NT2/D1 (cell line): ENCODE measurements at regions not wholly inside any gene's neighbourhood (a gene's known extent, or its start where the extent isn't known, plus 50 kb on each side); places are given as distances from the start of the nearest gene placed in this dataset.

Experiments used
- DNase-seq: peaks from one replicate; pipeline ENCODE4 v3.0.0-alpha.2; 2011; ENCODE audit warnings: low read depth, low spot score
- H3K27me3 ChIP-seq: 2 replicates; pipeline ENCODE4 v1.6.0; 2011; ENCODE audit warnings: mild to moderate bottlenecking; ENCODE audit not compliant: insufficient read length, insufficient read depth
- H3K36me3 ChIP-seq: 2 replicates; pipeline ENCODE4 v1.6.1; 2011; ENCODE audit warnings: mild to moderate bottlenecking, low read length, mixed read lengths; ENCODE audit not compliant: insufficient read depth, insufficient read length
- H3K4me1 ChIP-seq: 2 replicates; pipeline ENCODE4 v1.5.1; 2011; ENCODE audit not compliant: insufficient read depth, insufficient read length
- H3K4me3 ChIP-seq: 2 replicates; pipeline ENCODE4 v1.5.1; 2011; ENCODE audit warnings: low read depth; ENCODE audit not compliant: insufficient read length
- H3K9ac ChIP-seq: 2 replicates; pipeline ENCODE4 v1.6.0; 2011; ENCODE audit warnings: low read depth; ENCODE audit not compliant: insufficient read length
- H3K9me3 ChIP-seq: 2 replicates; pipeline ENCODE4 v1.5.1; 2011; ENCODE audit warnings: mild to moderate bottlenecking, low read length; ENCODE audit not compliant: insufficient read depth
- SUZ12 ChIP-seq: IDR thresholded peaks from 2 replicates; pipeline ENCODE4 v1.6.1; 2011; ENCODE audit not compliant: insufficient read length, insufficient read depth; ENCODE audit errors: extremely low read depth
- YY1 ChIP-seq: IDR thresholded peaks from 2 replicates; pipeline ENCODE4 v1.6.1; 2011; ENCODE audit not compliant: insufficient read length, insufficient read depth
- ZNF274 ChIP-seq: IDR thresholded peaks from 2 replicates; pipeline ENCODE4 v1.6.1; 2011; ENCODE audit warnings: mild to moderate bottlenecking, low read depth, low read length

DNA sequence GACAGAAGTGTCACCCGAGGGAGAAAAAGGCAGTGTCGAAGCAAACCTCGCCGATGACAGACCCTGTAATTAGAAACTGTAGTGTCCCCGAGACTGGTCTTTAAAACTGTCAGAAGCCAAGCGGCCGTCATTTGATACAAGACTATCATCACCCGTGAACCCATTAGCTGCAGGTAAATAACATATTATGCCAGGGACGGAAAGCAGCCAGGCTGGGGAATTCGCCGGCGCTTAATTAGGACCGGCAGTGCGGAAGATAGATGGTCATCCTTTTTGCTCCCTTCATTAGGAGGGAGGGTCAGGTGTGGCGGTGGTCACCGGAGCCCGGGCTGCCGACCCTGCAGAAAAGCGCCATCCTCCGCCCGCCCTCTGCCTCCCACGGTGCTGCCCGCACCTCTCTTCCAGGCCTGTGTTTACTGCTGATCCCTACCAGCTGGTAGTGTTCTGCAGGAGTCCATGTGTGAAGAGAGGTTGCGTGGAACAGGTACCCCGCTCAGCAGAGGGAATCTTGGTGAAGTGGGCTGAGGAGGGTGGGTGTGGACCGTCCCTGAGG lies 109.4 kb upstream of the GSE1 start:
- Histone ChIP-seq H3K9me3 (no peaks in the 10 kb centered on the region), H3K4me3 (no peak overlapping the region), H3K27me3 (no peaks in the 10 kb centered on the region), H3K4me1 (peaks cover 6% of the 10 kb centered on the region), H3K9ac (no peak overlapping the region), H3K36me3 (no peaks in the 10 kb centered on the region)
- TF ChIP-seq SUZ12 (no peak), YY1 (no peak), ZNF274 (no peak)
- DNase-seq, result no peak

DNA sequence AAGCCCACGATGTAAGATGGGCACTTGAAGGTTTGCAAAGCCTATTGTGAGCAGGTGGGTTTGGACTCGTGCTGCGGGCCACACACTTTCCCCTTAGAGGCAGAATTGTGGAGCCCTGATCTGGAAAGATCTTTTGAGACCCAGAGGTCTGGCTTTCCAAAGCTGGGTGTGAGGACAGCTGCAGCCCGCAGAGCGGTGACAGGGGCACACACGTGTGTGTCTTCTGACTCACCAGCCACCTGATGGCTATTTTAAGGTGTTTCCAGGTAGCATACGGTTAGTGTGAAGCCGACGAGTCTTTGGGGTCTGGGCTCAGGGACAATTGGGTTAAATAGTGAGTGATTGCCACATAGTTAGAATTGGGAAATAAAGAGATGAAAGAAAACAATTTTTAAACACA lies 108.9 kb upstream of the GSE1 start:
- no peaks in the 10 kb centered on the region for H3K36me3 ChIP-seq
- H3K9me3 ChIP-seq, result no peaks in the 10 kb centered on the region
- H3K4me1 ChIP-seq, result peaks cover 8% of the 10 kb centered on the region
- TF ChIP-seq YY1 (no peak), ZNF274 (no peak), SUZ12 (no peak)
- no peaks in the 10 kb centered on the region for H3K27me3 ChIP-seq
- H3K9ac ChIP-seq, result no peak overlapping the region
- H3K4me3 ChIP-seq, result no peak overlapping the region
- no peak for DNase-seq

DNA sequence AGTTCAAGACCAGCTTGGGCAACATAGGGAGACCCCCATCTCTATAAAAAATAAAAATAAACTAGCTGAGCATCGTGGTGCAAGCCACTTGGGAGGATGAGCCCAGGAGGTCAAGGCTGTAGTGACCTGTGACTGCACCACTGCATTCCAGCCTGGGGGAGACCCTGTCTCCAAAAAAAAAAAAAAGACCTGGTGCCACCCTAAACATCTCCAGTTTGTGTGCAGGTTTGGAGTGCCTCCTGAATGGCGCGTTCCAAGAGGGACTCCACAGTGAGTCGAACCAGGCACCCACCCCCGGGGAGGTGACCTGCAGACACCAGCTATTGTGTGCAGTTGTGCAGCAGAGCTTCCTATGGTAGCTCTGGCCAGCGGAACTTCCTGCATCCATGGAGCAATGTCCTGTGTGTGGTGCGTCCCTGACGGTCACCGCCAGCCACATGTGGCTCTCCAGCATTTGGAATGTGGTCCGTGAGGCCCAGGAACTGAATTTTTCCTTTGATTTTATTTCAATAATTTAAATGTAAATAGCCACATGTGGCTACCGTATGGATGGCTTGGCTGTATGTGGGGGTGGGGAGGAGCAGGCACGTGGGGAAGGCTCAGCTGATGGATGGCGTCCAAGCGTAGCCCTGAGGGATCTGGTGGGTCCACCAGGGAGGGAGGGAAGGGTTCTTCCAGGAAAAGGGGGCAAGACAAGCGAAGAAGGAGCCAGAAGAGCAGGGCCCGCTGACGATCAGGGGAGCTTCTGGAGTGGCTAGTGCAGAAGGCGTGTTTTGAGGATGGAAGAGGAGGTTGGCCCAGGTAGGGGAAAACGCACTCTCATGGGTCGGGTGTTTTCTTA lies 107.1 kb upstream of the GSE1 start:
- TF ChIP-seq ZNF274 (no peak), YY1 (no peak), SUZ12 (no peak)
- H3K4me1 ChIP-seq, result peaks cover 14% of the 10 kb centered on the region
- no peaks in the 10 kb centered on the region for H3K27me3 ChIP-seq
- no peak for DNase-seq
- H3K36me3 ChIP-seq, result no peaks in the 10 kb centered on the region
- no peak overlapping the region for H3K9ac ChIP-seq
- H3K4me3 ChIP-seq, result no peak overlapping the region
- H3K9me3 ChIP-seq, result no peaks in the 10 kb centered on the region

DNA sequence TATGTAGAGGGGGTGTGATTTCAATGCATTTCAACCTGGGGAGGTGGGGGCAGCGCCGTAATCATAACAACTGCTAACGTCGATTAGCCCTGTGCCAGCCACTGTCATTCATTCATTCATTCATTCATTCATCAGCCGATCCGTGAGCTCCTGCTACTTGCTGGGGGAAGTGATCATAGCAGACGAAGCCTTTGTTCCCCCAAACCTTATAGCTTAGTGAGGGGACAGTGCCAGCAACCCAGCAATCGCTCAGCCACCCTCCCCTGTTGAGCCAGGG lies 106.5 kb upstream of the GSE1 start:
- H3K4me1 ChIP-seq, result peaks cover 15% of the 10 kb centered on the region
- H3K27me3 ChIP-seq, result no peaks in the 10 kb centered on the region
- no peaks in the 10 kb centered on the region for H3K9me3 ChIP-seq
- H3K36me3 ChIP-seq, result no peaks in the 10 kb centered on the region
- no peak overlapping the region for H3K9ac ChIP-seq
- no peak overlapping the region for H3K4me3 ChIP-seq
- no peak for TF ChIP-seq ZNF274
- no peak for TF ChIP-seq YY1
- TF ChIP-seq SUZ12, result no peak
- no peak for DNase-seq

DNA sequence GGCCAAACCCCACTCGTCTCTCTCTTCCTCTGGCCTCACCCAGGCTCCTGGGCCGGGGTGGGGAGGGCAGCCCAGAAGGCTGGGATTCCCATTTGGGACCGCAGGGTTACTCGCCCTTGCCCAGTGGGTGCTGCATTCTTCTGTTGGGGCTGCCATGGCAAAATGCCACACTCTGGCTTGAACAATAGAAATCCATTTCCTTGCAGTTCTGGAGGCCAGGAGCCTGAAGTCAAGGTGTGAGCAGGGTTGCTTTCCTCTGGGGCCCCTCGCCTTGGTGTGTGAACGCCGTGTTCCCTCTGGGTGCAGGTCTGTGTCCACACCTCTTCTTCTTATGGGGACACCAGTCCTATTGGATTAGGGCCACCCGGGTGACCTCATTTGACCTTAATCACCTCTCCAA lies 105.8 kb upstream of the GSE1 start:
- no peak overlapping the region for H3K9ac ChIP-seq
- no peaks in the 10 kb centered on the region for H3K36me3 ChIP-seq
- TF ChIP-seq ZNF274, result no peak
- no peak for TF ChIP-seq YY1
- no peak for TF ChIP-seq SUZ12
- DNase-seq, result no peak
- no peaks in the 10 kb centered on the region for H3K27me3 ChIP-seq
- H3K4me3 ChIP-seq, result no peak overlapping the region
- no peaks in the 10 kb centered on the region for H3K9me3 ChIP-seq
- H3K4me1 ChIP-seq, result peaks cover 21% of the 10 kb centered on the region

DNA sequence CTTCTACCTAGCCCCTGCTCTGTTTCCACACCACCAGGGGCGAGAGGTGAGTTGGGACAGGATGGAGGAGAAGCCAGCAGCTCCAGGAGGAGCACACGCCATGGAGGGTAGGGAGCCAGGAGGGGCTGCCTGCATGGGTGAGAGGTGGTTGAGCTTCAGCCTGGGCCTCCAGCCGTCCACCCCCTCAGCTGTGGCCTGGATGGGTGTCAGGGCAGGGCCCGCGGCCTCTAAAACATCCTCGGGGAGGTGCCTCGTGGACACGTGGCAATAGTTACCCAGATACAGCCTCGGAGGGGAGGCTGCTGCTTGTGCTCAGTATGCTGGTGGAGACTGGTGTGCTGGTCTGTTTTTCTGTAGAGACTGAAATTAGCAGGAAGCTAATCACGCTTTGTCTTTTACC lies 104.7 kb upstream of the GSE1 start:
- Histone ChIP-seq H3K9me3 (no peaks in the 10 kb centered on the region), H3K4me3 (no peak overlapping the region), H3K9ac (no peak overlapping the region), H3K27me3 (no peaks in the 10 kb centered on the region), H3K36me3 (no peaks in the 10 kb centered on the region), H3K4me1 (peaks cover 28% of the 10 kb centered on the region)
- TF ChIP-seq YY1, result no peak
- no peak for TF ChIP-seq SUZ12
- no peak for TF ChIP-seq ZNF274
- no peak for DNase-seq

DNA sequence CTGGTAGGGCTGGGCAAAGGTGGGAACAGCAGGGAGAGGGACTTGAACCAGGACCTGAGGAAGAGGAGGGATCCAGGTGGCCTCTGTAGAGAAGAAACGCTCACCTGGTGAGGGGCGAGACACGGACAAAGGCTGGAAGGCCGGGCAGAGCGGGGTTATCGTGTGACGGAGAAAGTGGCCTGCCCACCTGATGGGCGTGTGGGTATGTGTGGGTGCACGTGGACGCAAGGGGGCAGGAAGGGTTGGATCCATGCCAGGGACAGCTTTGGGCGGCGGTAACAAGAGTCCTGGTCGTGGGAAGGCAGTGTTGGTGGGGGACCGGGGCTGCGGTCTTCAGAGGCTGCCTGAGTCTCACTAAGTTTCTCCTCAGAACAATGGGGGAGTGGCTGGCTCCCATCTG lies 104.1 kb upstream of the GSE1 start:
- H3K36me3 ChIP-seq, result no peaks in the 10 kb centered on the region
- H3K4me3 ChIP-seq, result no peak overlapping the region
- no peaks in the 10 kb centered on the region for H3K27me3 ChIP-seq
- no peaks in the 10 kb centered on the region for H3K9me3 ChIP-seq
- TF ChIP-seq SUZ12 (no peak), ZNF274 (no peak), YY1 (no peak)
- H3K9ac ChIP-seq, result no peak overlapping the region
- no peak for DNase-seq
- peaks cover 31% of the 10 kb centered on the region for H3K4me1 ChIP-seq
